IMR-90 (cell line): ENCODE measurements at regions not wholly inside any gene's neighbourhood (a gene's known extent, or its start where the extent isn't known, plus 50 kb on each side); places are given as distances from the start of the nearest gene placed in this dataset.

Source experiments
- ATAC-seq: fragments of 200-7000 bp; cut with Tn5 transposase; 2 replicates; pipeline ENCODE4 v1.9.1; 2020; ENCODE audit warnings: low read depth, mild to moderate bottlenecking, moderate library complexity
- BruUV-seq: library from RNA; stranded (reverse); fragments of 400-500 nt; replicated peaks from 2 replicates; lab custom pipeline; 2021; lab: Mats Ljungman, UMichigan
- CTCF ChIA-PET: fragments of 300-600 bp; formaldehyde crosslinking; extraction: SDS; loops from one replicate; lab custom pipeline; 2021; ENCODE audit warnings: antibody characterized with exemption; lab: Yijun Ruan, JAX
- POLR2A ChIA-PET: fragments of 300-600 bp; sonication (Branson Sonifier 250); formaldehyde crosslinking; loops from one replicate; lab custom pipeline; 2022; ENCODE audit warnings: antibody characterized with exemption; ENCODE audit not compliant: unreplicated experiment; lab: Charles Lee
- DNase-seq: peaks from one replicate; pipeline ENCODE4 v3.0.0; 2013
- H2AFZ ChIP-seq: replicated peaks from 2 replicates; pipeline ENCODE3; 2013; ENCODE audit warnings: low read length, mild to moderate bottlenecking; ENCODE audit not compliant: poor library complexity
- H2AK5ac ChIP-seq: 2 replicates; pipeline ENCODE4 v1.6.1; 2013; ENCODE audit warnings: low read depth, low read length, inconsistent platforms
- H2AK9ac ChIP-seq: replicated peaks from 2 replicates; pipeline ENCODE3; 2013; ENCODE audit warnings: mild to moderate bottlenecking, low read depth, low read length, moderate library complexity; ENCODE audit not compliant: poor library complexity
- H2BK120ac ChIP-seq: 2 replicates; pipeline ENCODE4 v1.6.1; 2013; ENCODE audit warnings: low read depth, low read length, inconsistent platforms
- H2BK15ac ChIP-seq: 3 replicates; pipeline ENCODE4 v1.6.1; 2013; ENCODE audit warnings: low read depth, low read length, inconsistent platforms
- H2BK20ac ChIP-seq: 2 replicates; pipeline ENCODE4 v1.6.1; 2013; ENCODE audit warnings: low read depth, mild to moderate bottlenecking, inconsistent platforms, low read length, moderate library complexity
- H2BK5ac ChIP-seq: 2 replicates; pipeline ENCODE4 v1.6.1; 2013; ENCODE audit warnings: mild to moderate bottlenecking, low read depth, low read length, inconsistent platforms; ENCODE audit not compliant: poor library complexity, severe bottlenecking
- H3K14ac ChIP-seq: replicated peaks from 2 replicates; pipeline ENCODE4 v1.6.1; 2013; ENCODE audit warnings: low read depth, low read length, inconsistent platforms
- H3K18ac ChIP-seq: 2 replicates; pipeline ENCODE4 v1.6.1; 2013; ENCODE audit warnings: low read depth, low read length, control low read depth
- H3K23ac ChIP-seq: 2 replicates; pipeline ENCODE4 v1.6.1; 2013; ENCODE audit warnings: low read depth, low read length, inconsistent platforms
- H3K27ac ChIP-seq: 2 replicates; pipeline ENCODE4 v1.5.1; 2013; ENCODE audit warnings: mild to moderate bottlenecking, control low read depth, low read length; ENCODE audit not compliant: insufficient read depth
- H3K27me3 ChIP-seq: 2 replicates; pipeline ENCODE4 v1.6.1; 2013; ENCODE audit warnings: low read length; ENCODE audit not compliant: control insufficient read depth, insufficient read depth
- H3K36me3 ChIP-seq: 2 replicates; pipeline ENCODE4 v1.6.1; 2013; ENCODE audit warnings: low read length, mixed read lengths; ENCODE audit not compliant: control insufficient read depth, insufficient read depth
- H3K4ac ChIP-seq: 2 replicates; pipeline ENCODE4 v1.6.1; 2013; ENCODE audit warnings: low read depth, low read length, inconsistent platforms
- H3K4me1 ChIP-seq: 2 replicates; pipeline ENCODE4 v1.6.1; 2013; ENCODE audit warnings: low read length, mixed read lengths; ENCODE audit not compliant: control insufficient read depth, insufficient read depth
- H3K4me2 ChIP-seq: 2 replicates; pipeline ENCODE4 v1.6.1; 2013; ENCODE audit warnings: low read depth, mild to moderate bottlenecking, control low read depth, low read length, moderate library complexity
- H3K4me3 ChIP-seq: 2 replicates; pipeline ENCODE4 v1.5.1; 2013; ENCODE audit warnings: low read depth, mild to moderate bottlenecking, control low read depth, low read length, moderate library complexity; ENCODE audit not compliant: insufficient read depth
- H3K56ac ChIP-seq: 2 replicates; pipeline ENCODE4 v1.6.1; 2013; ENCODE audit warnings: low read length, inconsistent platforms; ENCODE audit not compliant: insufficient read depth; ENCODE audit errors: extremely low read depth
- H3K79me1 ChIP-seq, 2 experiments: 2 replicates each; pipeline ENCODE4 v1.6.1; 2013; ENCODE audit warnings: low read length in 2 of 2, inconsistent platforms in 1 of 2, low read depth in 1 of 2
- H3K9ac ChIP-seq: 2 replicates; pipeline ENCODE4 v1.6.1; 2013; ENCODE audit warnings: low read depth, low read length, control low read depth
- H3K9me1 ChIP-seq: 2 replicates; pipeline ENCODE4 v1.6.1; 2013; ENCODE audit warnings: low read length, inconsistent platforms; ENCODE audit not compliant: insufficient read depth
- H3K9me3 ChIP-seq: 2 replicates; pipeline ENCODE4 v1.6.1; 2013; ENCODE audit warnings: low read length; ENCODE audit not compliant: control insufficient read depth, insufficient read depth
- H4K20me1 ChIP-seq: 2 replicates; pipeline ENCODE4 v1.6.1; 2013; ENCODE audit warnings: low read length, inconsistent platforms; ENCODE audit not compliant: insufficient read depth
- H4K5ac ChIP-seq: 2 replicates; pipeline ENCODE4 v1.6.1; 2013; ENCODE audit warnings: mild to moderate bottlenecking, low read depth, low read length, control low read depth
- H4K8ac ChIP-seq, 2 experiments: 2 replicates each; pipeline ENCODE4 v1.6.1; 2013; ENCODE audit warnings: low read depth in 2 of 2, low read length in 2 of 2, control low read depth in 1 of 2, inconsistent platforms in 1 of 2
- H4K91ac ChIP-seq: 2 replicates; pipeline ENCODE4 v1.6.1; 2013; ENCODE audit warnings: low read depth, low read length, inconsistent platforms; ENCODE audit not compliant: insufficient read depth
- CHD1 ChIP-seq: IDR thresholded peaks from 2 replicates; pipeline ENCODE4 v1.6.1; 2012; ENCODE audit warnings: low read depth, low read length, improper control_type of control experiment
- MAFK ChIP-seq: IDR thresholded peaks from 2 replicates; pipeline ENCODE4 v1.6.1; 2012; ENCODE audit warnings: low read depth, low read length, improper control_type of control experiment
- WGBS, 2 experiments: methylation state at CpG; one replicate each; pipeline versions ENCODE4 v1.1.5 to v1.1.7; 2013; ENCODE audit warnings: missing lambda C conversion rate in 2 of 2; ENCODE audit not compliant: insufficient read length in 1 of 2; ENCODE audit errors: extremely low coverage in 2 of 2; 5-methylcytosine and 5-hydroxymethylcytosine counted together
- dilution Hi-C: fragments of 300-500 bp; cut with HindIII; formaldehyde crosslinking; loops from one replicate; pipeline ENCODE4 v1.14.3; 2018; ENCODE audit warnings: low sequenced_read_pairs; ENCODE audit not compliant: unreplicated experiment
- in situ Hi-C: fragments of 300-500 bp; cut with MboI; formaldehyde crosslinking; loops from 3 replicates; pipeline ENCODE4 v1.14.3; 2019; ENCODE audit warnings: low sequenced_read_pairs, inconsistent platforms, mixed read lengths
- intact Hi-C: fragments of 100-400 bp; cut with micrococcal nuclease; formaldehyde crosslinking; loops from 2 replicates; pipeline ENCODE4 v1.10.0; 2022

GRCh38 chr6:74966712-74967111, 239.1 kb downstream of the COL12A1 start:
- ATAC-seq, result no peak
- no peak overlapping the region for H3K56ac ChIP-seq
- H2BK5ac ChIP-seq, result no peak overlapping the region
- H3K27me3 ChIP-seq, result no peaks in the 10 kb centered on the region
- H2BK120ac ChIP-seq, result no peak overlapping the region
- no peak overlapping the region for H4K5ac ChIP-seq
- H3K36me3 ChIP-seq, result no peaks in the 10 kb centered on the region
- WGBS, 2 experiments, result no CpG with 5 or more reads among the region's 2 CpGs
- no peaks in the 10 kb centered on the region for H4K20me1 ChIP-seq
- H3K4me3 ChIP-seq, result no peak overlapping the region
- H3K14ac ChIP-seq, result no peak overlapping the region
- no peak overlapping the region for H3K18ac ChIP-seq
- ChIA-PET CTCF (no interaction called here), POLR2A (no interaction called here)
- intact Hi-C loops (loop anchor here (5.0 kb wide), 1 partner anchor 101 kb away; no protein-coding TSS in a partner anchor), in situ Hi-C loops (no loop called here), dilution Hi-C loops (no loop called here)
- no peaks in the 10 kb centered on the region for H3K79me1 ChIP-seq
- no peak overlapping the region for H3K23ac ChIP-seq
- no peak for DNase-seq
- no TSS peak for BruUV-seq
- H2AK5ac ChIP-seq, result no peak overlapping the region
- no peak overlapping the region for H3K27ac ChIP-seq
- H2BK20ac ChIP-seq, result no peak overlapping the region
- H2AFZ ChIP-seq, result no peak overlapping the region
- no peaks in the 10 kb centered on the region for H3K4me1 ChIP-seq
- H3K9me1 ChIP-seq, result no peaks in the 10 kb centered on the region
- no peak overlapping the region for H2AK9ac ChIP-seq
- H3K4ac ChIP-seq, result no peak overlapping the region
- H2BK15ac ChIP-seq, result no peak overlapping the region
- no peak overlapping the region for H4K91ac ChIP-seq
- no peak overlapping the region for H3K9ac ChIP-seq
- no peak for TF ChIP-seq CHD1
- peak; percentile 72 for TF ChIP-seq MAFK
- H3K4me2 ChIP-seq, result no peak overlapping the region
- no peak overlapping the region for H4K8ac ChIP-seq
- peaks cover 9% of the 10 kb centered on the region for H3K9me3 ChIP-seq
